ENCODE measurements at regions not wholly inside any gene's neighbourhood (a gene's known extent, or its start where the extent isn't known, plus 50 kb on each side); places are given as distances from the start of the nearest gene placed in this dataset.

GRCh38 chr11:103806130-103806895 lies 230.1 kb upstream of the DDI1 start:
- no peaks in the 10 kb centered on the region for H3K9me3 ChIP-seq (ENCODE audit: low read length)
- no peaks in the 10 kb centered on the region for H3K9me2 ChIP-seq (ENCODE audit: insufficient read depth, low read length)
- H3F3A ChIP-seq (ENCODE audit: insufficient read depth, low read length, poor library complexity, severe bottlenecking): no peaks in the 10 kb centered on the region
- H3K9ac ChIP-seq (ENCODE audit: low read length): no peak overlapping the region
- no peak overlapping the region for H3K27ac ChIP-seq (ENCODE audit: low read length)
- no peak overlapping the region for H3K4me2 ChIP-seq (ENCODE audit: low read length)
- H3K36me3 ChIP-seq (ENCODE audit: insufficient read depth, low read length): no peaks in the 10 kb centered on the region
- no peak for TF ChIP-seq REST (IDR thresholded peaks at IDR 0.05; ENCODE audit: borderline replicate concordance)
- TF ChIP-seq TAF1 (IDR thresholded peaks at IDR 0.05; ENCODE audit: low read depth): no peak
- TF ChIP-seq MXI1 (conservative IDR thresholded peaks at IDR 0.05; ENCODE audit: poor library complexity, severe bottlenecking): no peak
- TF ChIP-seq CTCF (IDR thresholded peaks at IDR 0.05; ENCODE audit: poor library complexity, severe bottlenecking): no peak
- TF ChIP-seq POLR2AphosphoS5 (IDR thresholded peaks at IDR 0.05): no peak
- no peak overlapping the region for H3K4me3 ChIP-seq (ENCODE audit: low read length)
- no peaks in the 10 kb centered on the region for H4K20me1 ChIP-seq (ENCODE audit: insufficient read depth)
- no peak overlapping the region for H2AFZ ChIP-seq (ENCODE audit: low read depth, low read length)
- H3K27me3 ChIP-seq (ENCODE audit: insufficient read depth, low read depth, low read length): no peaks in the 10 kb centered on the region
- H3K79me2 ChIP-seq (replicated peaks; ENCODE audit: insufficient read depth, low read length): no peaks in the 10 kb centered on the region

GRCh38 chr11:103807806-103808205 lies 228.6 kb upstream of the DDI1 start:
- Histone ChIP-seq H3K27ac (ENCODE audit: low read length) (no peak overlapping the region), H3F3A (ENCODE audit: insufficient read depth, low read length, poor library complexity, severe bottlenecking) (no peaks in the 10 kb centered on the region), H3K9me2 (ENCODE audit: insufficient read depth, low read length) (no peaks in the 10 kb centered on the region), H3K36me3 (ENCODE audit: insufficient read depth, low read length) (no peaks in the 10 kb centered on the region), H2AFZ (ENCODE audit: low read depth, low read length) (no peak overlapping the region), H3K4me2 (ENCODE audit: low read length) (no peak overlapping the region), H3K4me3 (ENCODE audit: low read length) (no peak overlapping the region), H3K9me3 (ENCODE audit: low read length) (no peaks in the 10 kb centered on the region), H3K27me3 (ENCODE audit: insufficient read depth, low read depth, low read length) (no peaks in the 10 kb centered on the region), H4K20me1 (ENCODE audit: insufficient read depth) (no peaks in the 10 kb centered on the region), H3K79me2 (replicated peaks; ENCODE audit: insufficient read depth, low read length) (no peaks in the 10 kb centered on the region), H3K9ac (ENCODE audit: low read length) (no peak overlapping the region)
- TF ChIP-seq EP300 (conservative IDR thresholded peaks at IDR 0.05; ENCODE audit: poor library complexity, severe bottlenecking): no peak
- no peak for TF ChIP-seq MXI1 (conservative IDR thresholded peaks at IDR 0.05; ENCODE audit: poor library complexity, severe bottlenecking)
- no peak for TF ChIP-seq CTCF (IDR thresholded peaks at IDR 0.05; ENCODE audit: poor library complexity, severe bottlenecking)
- no peak for TF ChIP-seq SMC3 (conservative IDR thresholded peaks at IDR 0.05; ENCODE audit: poor library complexity)
- no peak for TF ChIP-seq EZH2 (IDR thresholded peaks at IDR 0.05; ENCODE audit: borderline replicate concordance, insufficient read depth, low read length, poor library complexity, severe bottlenecking)
- TF ChIP-seq REST (IDR thresholded peaks at IDR 0.05; ENCODE audit: borderline replicate concordance): no peak
- TF ChIP-seq RAD21 (conservative IDR thresholded peaks at IDR 0.05): no peak
- TF ChIP-seq TAF1 (IDR thresholded peaks at IDR 0.05; ENCODE audit: low read depth): no peak
- no peak for TF ChIP-seq POLR2AphosphoS5 (IDR thresholded peaks at IDR 0.05)
